Kidney tubule cell (primary cell): ENCODE measurements at regions not wholly inside any gene's neighbourhood (a gene's known extent, or its start where the extent isn't known, plus 50 kb on each side); places are given as distances from the start of the nearest gene placed in this dataset.
A peak's percentile ranks its signal among the peaks of the same experiment; 100 is the strongest.
"Not testable (repeated sequence)": the region's sequence is repeated elsewhere in the genome, so short reads cannot be mapped to it uniquely, and the experiment has no call there.

ENCODE experiments used
- DNase-seq: peaks from one replicate; pipeline ENCODE4 v3.0.0-alpha.2; 2018; ENCODE audit warnings: low spot score

- no peak for DNase-seq
Observed at GRCh38 chr6:15904651-15905376, 224.1 kb upstream of the MYLIP start.

GRCh38 chr6:15901141-15902115 lies 227.5 kb upstream of the MYLIP start:
- peak; percentile 39 for DNase-seq

- DNase-seq = no peak
Observed at GRCh38 chr6:15898693-15899092, 230.2 kb upstream of the MYLIP start.

GRCh38 chr6:15897063-15897876 lies 231.6 kb upstream of the MYLIP start:
- peak; percentile 41 for DNase-seq

- no peak for DNase-seq
Observed at GRCh38 chr6:15894973-15895725, 232.3 kb upstream of the DTNBP1 start.

GRCh38 chr6:15893556-15894253 lies 230.9 kb upstream of the DTNBP1 start:
- DNase-seq = peak; percentile 39

- DNase-seq = no peak
Observed at GRCh38 chr6:15892369-15892768, 229.5 kb upstream of the DTNBP1 start.

GRCh38 chr6:15888798-15889772 lies 226.3 kb upstream of the DTNBP1 start:
- DNase-seq = no peak

- DNase-seq = no peak
Observed at GRCh38 chr6:15887491-15888461, 224.9 kb upstream of the DTNBP1 start.

GRCh38 chr6:15885624-15886023 lies 222.8 kb upstream of the DTNBP1 start:
- DNase-seq = no peak

- DNase-seq = not testable (repeated sequence)
Observed at GRCh38 chr6:15883593-15883992, 220.8 kb upstream of the DTNBP1 start.

- no peak for DNase-seq
Observed at GRCh38 chr6:15882915-15883314, 220.1 kb upstream of the DTNBP1 start.

GRCh38 chr6:15882345-15882744 lies 219.5 kb upstream of the DTNBP1 start:
- no peak for DNase-seq

GRCh38 chr6:15881150-15881549 lies 218.3 kb upstream of the DTNBP1 start:
- no peak for DNase-seq

- DNase-seq = no peak
Observed at GRCh38 chr6:15880262-15880973, 217.6 kb upstream of the DTNBP1 start.

GRCh38 chr6:15879371-15880261 lies 216.8 kb upstream of the DTNBP1 start:
- DNase-seq = no peak

GRCh38 chr6:15877231-15877630 lies 214.4 kb upstream of the DTNBP1 start:
- no peak for DNase-seq
